ENCODE measurements at regions not wholly inside any gene's neighbourhood (a gene's known extent, or its start where the extent isn't known, plus 50 kb on each side); places are given as distances from the start of the nearest gene placed in this dataset.

GRCh38 chr12:77247542-77247941 is 182.2 kb upstream of the E2F7 start:
- TF ChIP-seq CTCF (IDR thresholded peaks at IDR 0.05) (no peak), EZH2 (IDR thresholded peaks at IDR 0.05) (no peak), EZH2phosphoT487 (IDR thresholded peaks at IDR 0.05) (no peak)

Measured in neural progenitor cell (in vitro differentiated cells).